GM12874 (cell line): ENCODE measurements at regions not wholly inside any gene's neighbourhood (a gene's known extent, or its start where the extent isn't known, plus 50 kb on each side); places are given as distances from the start of the nearest gene placed in this dataset.

Experiments used
- CTCF ChIP-seq: IDR thresholded peaks from 2 replicates; pipeline ENCODE4 v1.5.1; 2011; ENCODE audit warnings: low read depth, mild to moderate bottlenecking, control low read depth, low read length, moderate library complexity; ENCODE audit not compliant: insufficient read depth

DNA sequence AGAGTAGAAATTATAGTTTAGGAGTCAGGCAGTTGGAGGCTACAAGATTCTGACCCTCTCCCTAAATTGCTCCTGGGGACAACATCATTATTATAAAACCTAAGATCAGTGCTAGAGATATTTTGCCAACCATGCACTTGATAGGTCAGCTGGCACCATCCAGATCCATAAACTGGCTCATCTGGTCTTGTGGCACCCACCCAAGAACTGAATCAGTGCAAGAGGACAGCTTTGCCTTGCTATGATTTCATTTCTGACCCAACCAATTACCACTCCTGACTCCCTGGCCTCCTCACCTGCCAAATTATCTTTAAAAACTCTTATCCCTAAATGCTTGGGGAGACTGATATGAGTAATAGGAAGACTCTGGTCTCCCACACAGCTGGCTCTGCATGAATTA, 461.1 kb upstream of the TGFBR2 start:
- TF ChIP-seq CTCF, result no peak

DNA sequence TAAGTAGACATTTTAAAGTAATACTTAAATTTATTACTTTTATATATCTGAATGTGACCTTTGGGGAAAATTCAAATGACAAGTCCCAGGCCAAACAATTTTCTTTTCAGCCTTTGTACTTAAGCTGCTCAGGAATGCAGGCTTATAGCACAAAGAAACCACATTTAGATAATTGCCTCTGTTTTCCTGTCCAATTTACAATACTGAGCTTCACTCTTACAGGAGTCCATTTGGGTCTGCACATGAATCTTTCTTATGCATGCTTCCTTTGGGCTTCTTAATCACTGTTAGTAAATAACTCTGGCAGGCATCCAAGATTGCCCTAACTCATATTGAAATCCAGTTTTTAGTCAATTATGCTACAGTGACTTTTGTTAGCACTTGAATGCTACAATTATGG, 459.4 kb upstream of the TGFBR2 start:
- no peak for TF ChIP-seq CTCF

DNA sequence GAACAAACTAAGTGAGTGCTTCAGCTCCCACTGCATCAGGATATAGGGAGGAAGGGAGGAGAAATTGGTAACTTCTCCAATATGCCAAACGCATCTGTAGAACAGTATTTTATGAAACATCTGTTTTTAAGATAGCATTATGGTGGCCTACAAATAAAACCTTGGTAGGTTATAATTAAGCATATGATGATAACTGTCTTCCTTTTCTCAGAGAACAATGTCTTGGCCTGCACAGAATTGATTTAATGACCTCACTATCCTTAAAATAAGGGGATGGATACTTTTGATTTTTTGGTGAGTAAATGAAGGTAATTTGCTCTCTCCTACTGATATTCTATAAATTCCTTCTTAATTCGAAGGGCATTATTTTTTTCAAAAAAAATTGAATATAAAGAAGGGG, 451.5 kb upstream of the TGFBR2 start:
- TF ChIP-seq CTCF, result no peak

DNA sequence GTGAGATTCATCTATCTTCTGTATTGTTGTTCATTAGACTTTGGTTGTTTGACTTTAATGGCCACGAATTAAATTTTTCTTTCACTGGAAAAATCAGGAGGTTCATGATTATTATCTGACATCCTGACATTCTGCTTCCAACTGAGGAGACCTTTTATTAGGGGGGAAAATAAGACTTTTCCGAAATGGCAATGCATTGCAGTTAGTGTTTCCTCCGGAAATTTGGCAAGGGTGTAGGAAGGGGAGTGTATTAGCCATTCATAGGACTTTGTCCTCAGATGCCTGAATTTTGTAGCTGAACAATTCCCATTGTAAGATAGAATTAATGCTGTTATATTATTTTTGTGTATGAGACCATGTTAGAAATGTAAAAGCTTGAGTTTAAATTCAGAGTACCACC, 450.6 kb upstream of the TGFBR2 start:
- no peak for TF ChIP-seq CTCF

DNA sequence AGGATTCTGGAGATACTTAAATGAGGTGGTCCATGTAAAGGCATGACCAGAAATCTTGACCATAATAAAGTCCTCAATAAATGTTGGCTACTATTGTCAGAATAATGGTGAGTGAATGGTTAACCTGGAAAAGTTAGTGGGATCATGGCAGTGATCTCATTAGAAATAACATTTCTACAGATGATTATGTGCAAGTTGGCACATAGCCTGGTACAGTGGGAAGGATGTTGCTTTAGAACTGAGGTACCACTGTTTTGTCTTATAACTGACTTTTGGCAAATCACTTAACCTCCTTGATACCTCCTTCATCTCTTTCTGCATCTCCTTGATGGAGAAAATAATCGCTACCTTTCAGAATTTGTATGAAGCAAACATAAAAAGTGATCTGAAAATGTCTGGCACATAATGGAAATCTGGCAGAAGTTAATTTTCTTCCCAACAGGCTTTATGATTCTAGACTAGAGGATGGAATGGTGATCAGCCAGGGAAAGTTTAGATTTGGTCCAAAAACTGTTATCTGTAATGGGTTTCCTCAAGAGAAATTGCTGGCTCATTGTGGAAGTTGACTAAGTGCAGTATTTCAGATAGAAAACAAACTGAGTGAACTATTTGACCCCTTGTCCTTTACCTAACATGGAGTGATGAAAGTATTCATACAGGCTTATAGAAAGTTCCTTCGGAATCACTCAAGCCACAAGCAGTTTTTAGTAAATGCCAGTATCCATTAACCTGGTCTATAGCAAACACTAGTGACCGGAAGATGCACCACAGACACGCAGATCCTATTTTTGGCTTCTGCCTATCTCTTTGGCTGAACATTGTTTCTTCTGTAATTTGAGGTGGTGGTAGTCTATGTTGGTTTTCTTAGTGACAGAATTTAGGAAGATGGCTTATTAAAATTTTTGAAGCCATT, 449.6 kb upstream of the TGFBR2 start:
- no peak for TF ChIP-seq CTCF

- TF ChIP-seq CTCF, result no peak
Measured at GRCh38 chr3:30161375-30161774, 445.0 kb upstream of the TGFBR2 start.

- no peak for TF ChIP-seq CTCF
Measured at GRCh38 chr3:30162579-30162978, 443.8 kb upstream of the TGFBR2 start.
